T47D (cell line): ENCODE measurements at regions not wholly inside any gene's neighbourhood (a gene's known extent, or its start where the extent isn't known, plus 50 kb on each side); places are given as distances from the start of the nearest gene placed in this dataset.
"Not testable (repeated sequence)": the region's sequence is repeated elsewhere in the genome, so short reads cannot be mapped to it uniquely, and the experiment has no call there.

Source experiments
- DNase-seq, 2 experiments: peaks; one replicate each; pipeline versions ENCODE4 v3.0.0 to v3.0.0-alpha.2; 2011 to 2012; ENCODE audit warnings: low read depth in 1 of 2, low spot score in 1 of 2
- JUND ChIP-seq: IDR thresholded peaks from 2 replicates; pipeline ENCODE4 v1.6.1; 2012; ENCODE audit warnings: low read depth
- in situ Hi-C: cut with HindIII; loops from 2 replicates; pipeline ENCODE4 v1.10.0; 2016; ENCODE audit warnings: low sequenced_read_pairs, low pct_unique_long_range_greater_than_20kb

GRCh38 chr9:87340391-87340790 is 157.3 kb upstream of the DAPK1 start:
- DNase-seq: no peak
- in situ Hi-C loops: no loop called here
- TF ChIP-seq JUND: no peak

DNA sequence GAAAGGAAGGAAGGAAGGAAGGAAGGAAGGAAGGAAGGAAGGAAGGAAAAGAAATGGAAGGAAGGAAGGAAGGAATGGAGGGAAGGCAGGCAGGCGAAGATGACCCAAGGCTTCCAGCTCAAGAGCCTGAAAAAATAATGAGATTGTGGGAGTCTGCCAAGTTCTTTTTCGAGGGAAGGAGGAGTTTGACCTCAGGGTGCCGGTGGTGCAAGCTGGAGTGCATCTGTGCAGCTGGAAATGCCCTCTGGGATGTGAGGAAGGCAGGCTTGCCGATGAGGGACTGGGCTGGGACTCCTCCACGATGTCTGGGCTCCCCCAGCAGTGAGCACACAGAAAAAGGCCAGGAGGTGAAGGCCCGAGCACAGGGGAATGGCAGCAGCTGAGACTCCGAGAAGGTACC is 154.9 kb upstream of the DAPK1 start:
- in situ Hi-C loops: no loop called here
- no peak for TF ChIP-seq JUND
- no peak for DNase-seq

DNA sequence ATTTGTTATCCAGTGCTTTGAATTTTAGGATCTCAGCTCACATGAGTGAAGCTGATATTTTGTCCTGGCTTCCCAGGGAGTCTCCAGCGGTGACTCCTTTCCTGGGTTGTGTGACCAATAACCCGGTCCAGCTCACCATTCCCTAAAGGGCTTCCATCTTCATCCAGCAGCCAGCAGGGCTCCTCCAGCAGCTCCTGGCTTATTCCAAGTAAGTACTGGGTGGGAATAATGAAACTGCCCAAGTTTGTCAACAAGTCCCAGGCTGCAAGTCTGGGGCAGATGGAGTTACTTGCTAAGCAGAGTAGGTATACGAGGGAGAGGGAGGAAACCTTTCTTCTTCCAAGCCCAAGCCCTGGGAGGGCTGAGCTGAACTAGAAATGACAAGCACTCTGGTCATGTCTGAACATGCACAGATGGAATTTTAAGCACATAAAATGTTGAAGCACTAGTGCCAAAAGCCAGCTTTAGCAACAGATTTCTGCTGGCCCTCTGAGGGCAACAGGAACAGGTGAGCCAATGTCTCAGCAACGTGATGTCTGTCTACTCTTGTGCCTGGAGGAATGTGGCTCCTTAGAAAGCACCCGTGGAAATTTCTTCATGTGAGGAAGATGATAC is 153.7 kb upstream of the DAPK1 start:
- DNase-seq: no peak
- in situ Hi-C loops: no loop called here
- TF ChIP-seq JUND: no peak

- no peak for DNase-seq
- in situ Hi-C loops: no loop called here
- TF ChIP-seq JUND: no peak
These were observed 151.5 kb upstream of the DAPK1 start for GRCh38 chr9:87346061-87346665.

DNA sequence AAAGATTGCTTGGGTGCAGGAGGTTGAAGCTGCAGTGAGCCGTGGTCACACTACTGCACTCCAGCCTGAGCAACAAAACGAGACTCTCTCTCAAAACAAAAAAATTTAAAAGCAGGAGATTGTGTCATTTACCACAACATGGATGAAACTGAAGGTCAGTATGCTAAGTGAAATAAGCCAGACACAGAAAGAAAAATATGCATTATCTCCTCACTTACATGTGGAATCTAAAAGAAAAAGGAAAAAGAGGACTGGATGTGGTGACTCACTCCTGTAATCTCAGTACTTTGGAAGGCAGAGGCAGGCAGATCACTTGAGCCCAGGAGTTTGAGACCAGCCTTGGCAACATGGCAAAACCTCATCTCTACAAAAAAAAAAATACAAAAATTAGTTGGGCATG is 146.8 kb upstream of the DAPK1 start:
- no peak for DNase-seq
- in situ Hi-C loops: no loop called here
- no peak for TF ChIP-seq JUND

GRCh38 chr9:87353301-87353700 is 144.4 kb upstream of the DAPK1 start:
- in situ Hi-C loops: no loop called here
- no peak for DNase-seq
- TF ChIP-seq JUND: no peak

- in situ Hi-C loops: no loop called here
- no peak for TF ChIP-seq JUND
- DNase-seq: no peak
These were observed 143.5 kb upstream of the DAPK1 start for GRCh38 chr9:87354147-87354546.

DNA sequence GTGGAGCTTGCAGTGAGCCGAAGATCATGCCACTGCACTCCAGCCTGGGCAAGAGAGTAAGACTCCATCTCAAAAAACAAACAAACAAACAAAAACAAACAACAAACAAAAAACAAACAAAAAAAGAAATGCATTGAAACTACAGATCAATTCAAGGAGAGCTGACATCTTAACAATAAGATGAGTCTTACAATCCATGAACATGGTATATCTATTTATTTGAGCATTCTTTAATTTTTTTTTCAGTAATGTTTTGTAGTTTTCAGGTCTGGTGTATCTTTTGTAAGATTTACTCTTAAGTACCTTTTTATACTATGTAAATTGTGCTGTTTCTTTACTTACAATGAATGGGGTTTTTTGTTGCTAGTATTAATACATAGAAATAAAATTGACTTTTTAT is 140.1 kb upstream of the DAPK1 start:
- DNase-seq: no peak
- in situ Hi-C loops: no loop called here
- TF ChIP-seq JUND: no peak

- TF ChIP-seq JUND: no peak
- DNase-seq: no peak
- in situ Hi-C loops: no loop called here
These were observed 138.4 kb upstream of the DAPK1 start for GRCh38 chr9:87359264-87359663.

GRCh38 chr9:87359958-87360601 is 137.6 kb upstream of the DAPK1 start:
- DNase-seq: no peak
- no peak for TF ChIP-seq JUND
- in situ Hi-C loops: no loop called here

DNA sequence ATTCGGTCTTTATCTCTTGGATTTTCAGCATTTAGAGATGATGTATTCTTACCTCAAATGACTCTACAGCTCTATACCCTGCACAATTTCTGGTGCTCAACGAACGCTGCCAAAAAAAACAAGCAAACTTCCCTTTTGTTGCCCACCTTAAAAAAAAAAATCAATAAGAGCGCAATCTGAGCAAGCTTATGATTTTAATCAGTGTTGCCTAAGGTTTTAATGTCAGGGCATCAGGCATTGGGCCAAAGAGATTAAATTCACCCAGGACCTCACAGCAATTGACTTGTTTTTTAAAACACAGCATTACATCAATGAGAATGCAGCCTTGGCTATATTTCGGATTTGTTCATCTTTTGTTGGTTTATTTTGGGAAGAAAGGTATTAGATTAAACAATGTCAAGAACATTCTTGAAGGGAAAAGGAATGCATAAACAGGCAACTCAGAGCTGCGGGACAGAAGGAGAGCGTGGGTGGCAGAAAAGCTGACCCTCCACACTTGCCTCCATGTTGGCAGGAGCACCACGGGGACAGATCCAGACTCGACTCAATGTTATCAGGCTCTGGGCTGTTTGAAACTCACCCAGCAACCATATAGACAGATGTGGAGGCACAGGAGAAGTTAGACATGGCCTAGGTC is 127.5 kb upstream of the DAPK1 start:
- DNase-seq: no peak
- no peak for TF ChIP-seq JUND
- in situ Hi-C loops: no loop called here

DNA sequence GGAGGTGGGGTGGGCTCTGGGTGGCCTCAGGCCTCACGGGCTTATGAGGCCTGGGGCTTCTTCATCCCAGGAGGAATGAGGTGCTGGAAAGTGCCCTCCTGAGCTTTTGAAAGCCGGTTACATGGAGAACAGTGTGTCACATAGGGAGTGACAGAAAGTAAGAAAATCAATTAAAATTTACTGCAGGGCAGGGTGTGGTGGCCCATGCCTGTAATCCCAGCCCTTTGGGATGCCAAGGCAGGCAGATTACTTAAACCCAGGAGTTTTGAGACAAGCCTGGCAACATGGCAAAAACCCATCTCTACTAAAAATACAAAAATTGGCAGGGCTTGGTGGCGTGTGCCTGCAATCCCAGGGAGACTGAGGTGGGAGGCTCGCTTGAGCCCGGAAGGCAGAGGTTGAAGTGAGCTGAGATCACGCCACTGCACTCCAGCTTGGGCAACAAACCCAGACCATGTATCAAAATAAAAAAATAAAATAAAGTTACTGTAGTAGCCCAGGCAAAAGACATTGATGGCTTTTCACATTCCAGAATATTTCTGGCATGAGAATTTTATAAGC is 125.8 kb upstream of the DAPK1 start:
- no peak for DNase-seq
- TF ChIP-seq JUND: no peak
- in situ Hi-C loops: no loop called here

- no peak for TF ChIP-seq JUND
- in situ Hi-C loops: no loop called here
- DNase-seq: no peak
These were observed 125.3 kb upstream of the DAPK1 start for GRCh38 chr9:87372356-87372851.

DNA sequence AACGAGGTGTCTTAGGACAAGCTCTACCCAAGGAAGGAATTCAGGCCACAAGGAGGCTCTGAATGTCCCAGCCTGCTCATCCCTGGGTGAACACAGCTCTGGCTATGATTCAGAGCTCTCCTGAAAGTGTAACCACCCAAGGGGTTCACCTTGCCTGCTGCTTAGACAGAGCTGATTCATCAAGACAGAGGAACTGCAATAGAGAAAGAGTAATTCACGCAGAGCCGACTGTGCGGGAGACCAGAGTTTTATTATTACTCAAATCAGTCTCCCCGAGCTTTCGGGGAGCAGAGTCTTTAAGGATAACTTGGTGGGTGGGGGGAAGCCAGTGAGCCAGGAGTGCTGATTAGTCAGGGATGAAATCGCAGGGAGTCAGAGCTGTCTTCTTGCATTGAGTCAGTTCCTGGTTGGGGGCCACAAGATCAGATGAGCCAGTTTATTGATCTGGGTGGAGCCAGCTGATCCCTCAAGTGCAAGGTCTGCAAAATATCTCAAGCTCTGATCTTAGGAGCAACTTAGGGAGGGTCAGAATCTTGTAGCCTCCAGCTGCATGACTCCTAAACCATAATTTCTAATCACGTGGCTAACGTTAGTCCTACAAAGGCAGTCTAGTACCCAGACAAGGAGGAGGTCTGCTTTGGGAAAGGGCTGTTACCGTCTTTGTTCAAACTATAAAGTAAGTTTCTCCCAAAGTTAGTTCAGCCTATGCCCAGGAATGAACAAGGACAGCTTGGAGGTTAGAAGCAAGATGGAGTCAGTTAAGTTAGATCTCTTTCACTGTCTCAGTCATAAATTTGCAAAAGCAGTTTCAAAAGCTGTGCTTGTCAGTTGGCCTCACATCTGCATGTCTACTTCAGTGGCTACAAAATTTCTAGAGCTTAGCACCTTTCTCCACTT is 123.4 kb upstream of the DAPK1 start:
- in situ Hi-C loops, DNase-seq: not testable (repeated sequence)
